ENCODE measurements at regions not wholly inside any gene's neighbourhood (a gene's known extent, or its start where the extent isn't known, plus 50 kb on each side); places are given as distances from the start of the nearest gene placed in this dataset.

DNA sequence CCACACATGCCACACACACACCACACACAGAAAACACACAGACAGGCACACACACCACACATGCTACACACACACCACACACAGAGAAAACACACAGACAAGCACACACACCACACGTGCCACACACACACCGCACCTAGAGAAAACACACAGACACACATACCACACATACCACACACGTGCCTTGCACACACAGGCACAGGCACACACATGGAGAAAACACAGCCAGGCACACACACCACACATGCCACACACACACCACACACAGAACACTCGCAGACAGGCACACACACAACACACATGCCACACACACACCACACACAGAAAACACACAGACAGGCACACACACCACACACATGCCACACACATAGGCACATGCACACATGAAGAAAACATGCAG lies 242.1 kb upstream of the MYT1L start:
- Mint-ChIP-seq H3K27me3 (ENCODE audit: insufficient read depth) (peaks cover 3% of the 10 kb centered on the region), H3K4me3 (no peak overlapping the region), H3K9me3 (no peaks in the 10 kb centered on the region), H3K36me3 (ENCODE audit: low read depth) (no peaks in the 10 kb centered on the region), H3K27ac (no peak overlapping the region), H3K4me1 (no peaks in the 10 kb centered on the region)
- H3K36me3 ChIP-seq (ENCODE audit: control insufficient read depth, insufficient read depth, low read length) = no peaks in the 10 kb centered on the region
- no peaks in the 10 kb centered on the region for H3K4me1 ChIP-seq (ENCODE audit: control insufficient read depth, insufficient read depth, low read length)
- WGBS, 2 experiments (ENCODE audit: insufficient coverage in 1 of 2, insufficient read length in 1 of 2) = 94% methylated on average over 4 of the region's 4 CpGs; no CpG with 5 or more reads in 1 of the 2 experiments
- DNase-seq = no peak
- H3K9ac ChIP-seq (ENCODE audit: extremely low read depth, low read length, poor library complexity, severe bottlenecking) = no peak overlapping the region
- no peaks in the 10 kb centered on the region for H3K27me3 ChIP-seq (ENCODE audit: control insufficient read depth, insufficient read depth, low read length, poor library complexity, severe bottlenecking)
- TF ChIP-seq, protein P1, sequence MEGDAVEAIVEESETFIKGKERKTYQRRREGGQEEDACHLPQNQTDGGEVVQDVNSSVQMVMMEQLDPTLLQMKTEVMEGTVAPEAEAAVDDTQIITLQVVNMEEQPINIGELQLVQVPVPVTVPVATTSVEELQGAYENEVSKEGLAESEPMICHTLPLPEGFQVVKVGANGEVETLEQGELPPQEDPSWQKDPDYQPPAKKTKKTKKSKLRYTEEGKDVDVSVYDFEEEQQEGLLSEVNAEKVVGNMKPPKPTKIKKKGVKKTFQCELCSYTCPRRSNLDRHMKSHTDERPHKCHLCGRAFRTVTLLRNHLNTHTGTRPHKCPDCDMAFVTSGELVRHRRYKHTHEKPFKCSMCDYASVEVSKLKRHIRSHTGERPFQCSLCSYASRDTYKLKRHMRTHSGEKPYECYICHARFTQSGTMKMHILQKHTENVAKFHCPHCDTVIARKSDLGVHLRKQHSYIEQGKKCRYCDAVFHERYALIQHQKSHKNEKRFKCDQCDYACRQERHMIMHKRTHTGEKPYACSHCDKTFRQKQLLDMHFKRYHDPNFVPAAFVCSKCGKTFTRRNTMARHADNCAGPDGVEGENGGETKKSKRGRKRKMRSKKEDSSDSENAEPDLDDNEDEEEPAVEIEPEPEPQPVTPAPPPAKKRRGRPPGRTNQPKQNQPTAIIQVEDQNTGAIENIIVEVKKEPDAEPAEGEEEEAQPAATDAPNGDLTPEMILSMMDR (conservative IDR thresholded peaks at IDR 0.05) = no peak
- no peak overlapping the region for H3K4me3 ChIP-seq (ENCODE audit: low read length)
- H3K27ac ChIP-seq (ENCODE audit: low read depth, low read length) = no peak overlapping the region
- peaks cover 17% of the 10 kb centered on the region for H3K9me3 ChIP-seq (ENCODE audit: control insufficient read depth, low read length)

DNA sequence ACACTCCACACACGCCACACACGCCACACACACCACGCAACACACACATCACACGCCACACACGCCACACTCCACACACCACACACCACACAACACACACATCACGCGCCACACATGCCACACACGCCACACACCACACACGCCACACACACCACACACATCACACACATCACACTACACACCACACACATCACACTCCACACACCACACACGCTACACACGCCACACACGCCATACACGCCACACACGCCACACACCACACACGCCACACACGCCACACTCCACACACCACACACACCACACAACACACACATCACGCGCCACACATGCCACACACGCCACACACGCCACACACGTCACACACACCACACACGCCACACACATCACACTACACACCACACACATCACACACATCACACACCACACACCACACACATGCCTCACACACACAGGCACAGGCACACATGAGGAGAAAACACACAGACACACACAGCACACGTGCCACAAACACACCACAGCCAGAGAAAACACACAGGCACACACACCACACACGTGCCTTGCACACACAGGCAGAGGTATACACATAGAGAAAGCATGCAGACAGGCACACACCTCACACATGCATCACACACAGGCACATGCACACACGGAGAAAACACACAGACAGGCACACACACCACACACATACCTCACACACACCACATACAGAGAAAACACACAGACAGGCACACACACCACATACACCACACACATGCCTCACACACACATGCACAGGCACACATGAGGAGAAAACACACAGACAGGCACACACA lies 241.5 kb upstream of the MYT1L start:
- DNase-seq = peak; percentile 15
- Histone ChIP-seq H3K27ac (ENCODE audit: low read depth, low read length) (no peak overlapping the region), H3K27me3 (ENCODE audit: control insufficient read depth, insufficient read depth, low read length, poor library complexity, severe bottlenecking) (no peaks in the 10 kb centered on the region), H3K4me3 (ENCODE audit: low read length) (no peak overlapping the region), H3K4me1 (ENCODE audit: control insufficient read depth, insufficient read depth, low read length) (no peaks in the 10 kb centered on the region), H3K9me3 (ENCODE audit: control insufficient read depth, low read length) (peaks cover 17% of the 10 kb centered on the region), H3K36me3 (ENCODE audit: control insufficient read depth, insufficient read depth, low read length) (no peaks in the 10 kb centered on the region), H3K9ac (ENCODE audit: extremely low read depth, low read length, poor library complexity, severe bottlenecking) (no peak overlapping the region)
- H3K27me3 Mint-ChIP-seq (ENCODE audit: insufficient read depth) = peaks cover 3% of the 10 kb centered on the region
- H3K9me3 Mint-ChIP-seq = no peaks in the 10 kb centered on the region
- no peak overlapping the region for H3K4me3 Mint-ChIP-seq
- no peak overlapping the region for H3K27ac Mint-ChIP-seq
- TF ChIP-seq, protein P1 (conservative IDR thresholded peaks at IDR 0.05) = no peak
- no peaks in the 10 kb centered on the region for H3K4me1 Mint-ChIP-seq
- WGBS, 2 experiments (ENCODE audit: insufficient coverage in 1 of 2, insufficient read length in 1 of 2) = 83 to 93% methylated on average over 1 to 18 of the region's 25 CpGs
- H3K36me3 Mint-ChIP-seq (ENCODE audit: low read depth) = no peaks in the 10 kb centered on the region

DNA sequence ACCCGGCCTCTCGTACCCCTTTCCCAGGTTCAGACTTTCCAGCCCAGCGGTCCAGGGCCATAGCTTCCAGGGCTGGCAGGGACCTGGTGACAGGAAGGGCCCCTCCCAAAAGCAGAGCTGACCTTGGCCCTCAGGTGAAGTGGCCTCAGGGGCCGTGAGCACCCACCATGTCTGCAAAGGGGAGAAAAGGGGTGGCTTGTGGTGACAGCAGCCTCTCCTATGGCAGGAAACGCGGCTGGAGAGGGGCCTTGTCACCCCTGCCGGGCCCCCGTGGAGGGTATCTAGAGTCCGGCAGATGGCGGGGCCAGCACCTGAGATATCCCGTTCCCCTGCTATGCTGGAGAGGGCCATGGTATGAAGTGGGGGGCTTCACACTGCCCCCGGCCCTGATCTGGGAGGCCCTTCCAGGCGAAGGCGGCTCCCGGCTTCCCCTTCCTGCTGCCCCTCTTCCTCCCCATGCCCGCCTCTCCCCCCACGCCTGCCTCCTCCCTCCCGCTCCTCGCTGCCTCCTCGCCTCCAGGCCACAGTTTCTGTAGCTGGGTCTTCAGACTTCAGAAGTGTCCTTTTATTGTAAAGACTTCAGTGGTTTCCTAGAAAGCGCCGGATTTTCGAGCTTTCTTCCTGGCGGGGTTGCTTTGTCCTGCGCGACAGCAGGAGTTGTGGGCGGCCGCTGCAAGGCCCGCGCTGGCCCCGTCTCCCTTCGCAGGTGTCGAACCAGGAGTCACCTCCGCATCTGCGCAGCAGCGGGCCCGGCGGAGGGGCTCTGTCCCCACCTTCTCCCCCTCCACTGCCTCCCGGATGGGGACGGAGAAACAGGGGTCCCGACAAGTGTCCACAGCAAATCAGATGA lies 240.5 kb upstream of the MYT1L start:
- peak; percentile 40 for DNase-seq
- 89 to 90% methylated on average over 10 to 41 of the region's 41 CpGs for WGBS, 2 experiments (ENCODE audit: insufficient coverage in 1 of 2, insufficient read length in 1 of 2)
- H3K4me3 ChIP-seq (ENCODE audit: low read length) = no peak overlapping the region
- Mint-ChIP-seq H3K9me3 (no peaks in the 10 kb centered on the region), H3K27ac (no peak overlapping the region), H3K36me3 (ENCODE audit: low read depth) (no peaks in the 10 kb centered on the region), H3K27me3 (ENCODE audit: insufficient read depth) (peaks cover 3% of the 10 kb centered on the region), H3K4me3 (no peak overlapping the region), H3K4me1 (no peaks in the 10 kb centered on the region)
- no peak overlapping the region for H3K9ac ChIP-seq (ENCODE audit: extremely low read depth, low read length, poor library complexity, severe bottlenecking)
- TF ChIP-seq, protein P1 (conservative IDR thresholded peaks at IDR 0.05) = no peak
- H3K27me3 ChIP-seq (ENCODE audit: control insufficient read depth, insufficient read depth, low read length, poor library complexity, severe bottlenecking) = no peaks in the 10 kb centered on the region
- H3K9me3 ChIP-seq (ENCODE audit: control insufficient read depth, low read length) = peaks cover 17% of the 10 kb centered on the region
- H3K27ac ChIP-seq (ENCODE audit: low read depth, low read length) = no peak overlapping the region
- H3K4me1 ChIP-seq (ENCODE audit: control insufficient read depth, insufficient read depth, low read length) = no peaks in the 10 kb centered on the region
- no peaks in the 10 kb centered on the region for H3K36me3 ChIP-seq (ENCODE audit: control insufficient read depth, insufficient read depth, low read length)
